ENCODE measurements at regions not wholly inside any gene's neighbourhood (a gene's known extent, or its start where the extent isn't known, plus 50 kb on each side); places are given as distances from the start of the nearest gene placed in this dataset.
A peak's percentile ranks its signal among the peaks of the same experiment; 100 is the strongest.

DNA sequence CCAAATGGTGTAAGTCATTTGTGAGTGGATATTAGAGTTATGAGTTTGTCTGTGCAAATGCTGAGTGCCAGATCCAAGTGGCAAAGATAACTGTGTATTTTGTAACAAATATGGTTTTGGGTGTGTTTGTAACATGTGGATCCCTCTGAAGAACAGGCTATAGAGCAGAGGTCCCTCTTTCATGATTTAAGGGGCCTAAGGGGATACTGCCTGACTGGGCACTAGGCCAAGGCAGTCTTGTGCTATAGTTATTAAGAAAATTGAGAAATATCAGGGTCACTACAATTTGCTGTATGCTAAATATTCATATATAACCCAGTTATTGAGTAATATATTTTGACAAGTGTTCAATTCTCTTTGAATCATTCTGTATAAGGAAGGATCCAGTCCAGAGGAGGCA lies 555.6 kb upstream of the RGMA start:
- Histone ChIP-seq H3K9me3 (no peaks in the 10 kb centered on the region), H3K27ac (no peak overlapping the region), H3K27me3 (no peaks in the 10 kb centered on the region), H3K4me1 (no peaks in the 10 kb centered on the region), H3K36me3 (no peaks in the 10 kb centered on the region), H3K4me3 (no peak overlapping the region)
- no peak for DNase-seq (ENCODE audit: low spot score in 2 of 2)
- intact Hi-C loops (cut with DNase I), result no loop called here
- TF ChIP-seq CTCF (IDR thresholded peaks at IDR 0.05), result no peak

GRCh38 chr15:93640411-93640962 lies 551.5 kb upstream of the RGMA start:
- Histone ChIP-seq H3K4me3 (no peak overlapping the region), H3K4me1 (no peaks in the 10 kb centered on the region)
- intact Hi-C loops (cut with DNase I), result no loop called here

GRCh38 chr15:93631958-93632618 lies 543.1 kb upstream of the RGMA start:
- no peaks in the 10 kb centered on the region for H3K9me3 ChIP-seq
- no peaks in the 10 kb centered on the region for H3K36me3 ChIP-seq
- no peak overlapping the region for H3K27ac ChIP-seq
- no peaks in the 10 kb centered on the region for H3K27me3 ChIP-seq
- DNase-seq (ENCODE audit: low spot score in 2 of 2), result no peak
- no peak overlapping the region for H3K4me3 ChIP-seq
- TF ChIP-seq CTCF (IDR thresholded peaks at IDR 0.05), result no peak
- intact Hi-C loops (cut with DNase I), result no loop called here
- no peaks in the 10 kb centered on the region for H3K4me1 ChIP-seq

More at GRCh38 chr15:93640411-93640962, 551.5 kb upstream of the RGMA start:
- no peak for DNase-seq (ENCODE audit: low spot score in 2 of 2)
- Histone ChIP-seq H3K9me3 (no peaks in the 10 kb centered on the region), H3K27ac (no peak overlapping the region), H3K36me3 (no peaks in the 10 kb centered on the region), H3K27me3 (no peaks in the 10 kb centered on the region)
- TF ChIP-seq CTCF (IDR thresholded peaks at IDR 0.05), result no peak

GRCh38 chr15:93619597-93619996 lies 530.6 kb upstream of the RGMA start:
- Histone ChIP-seq H3K36me3 (no peaks in the 10 kb centered on the region), H3K27ac (no peak overlapping the region), H3K9me3 (no peaks in the 10 kb centered on the region), H3K27me3 (no peaks in the 10 kb centered on the region), H3K4me1 (no peaks in the 10 kb centered on the region), H3K4me3 (no peak overlapping the region)
- intact Hi-C loops (cut with DNase I), result no loop called here
- no peak for TF ChIP-seq CTCF (IDR thresholded peaks at IDR 0.05)
- no peak for DNase-seq (ENCODE audit: low spot score in 2 of 2)

- Histone ChIP-seq H3K9me3 (no peaks in the 10 kb centered on the region), H3K27me3 (no peaks in the 10 kb centered on the region), H3K4me3 (no peak overlapping the region), H3K36me3 (no peaks in the 10 kb centered on the region), H3K4me1 (no peaks in the 10 kb centered on the region), H3K27ac (no peak overlapping the region)
- TF ChIP-seq CTCF (IDR thresholded peaks at IDR 0.05), result peak in 1 of 3 experiments; percentile 13
- intact Hi-C loops (cut with DNase I), result no loop called here
- no peak for DNase-seq (ENCODE audit: low spot score in 2 of 2)
Observed at GRCh38 chr15:93617443-93617842, 528.4 kb upstream of the RGMA start.

Measured in ascending aorta (tissue), 2 donors.